ENCODE measurements at regions not wholly inside any gene's neighbourhood (a gene's known extent, or its start where the extent isn't known, plus 50 kb on each side); places are given as distances from the start of the nearest gene placed in this dataset.

DNA sequence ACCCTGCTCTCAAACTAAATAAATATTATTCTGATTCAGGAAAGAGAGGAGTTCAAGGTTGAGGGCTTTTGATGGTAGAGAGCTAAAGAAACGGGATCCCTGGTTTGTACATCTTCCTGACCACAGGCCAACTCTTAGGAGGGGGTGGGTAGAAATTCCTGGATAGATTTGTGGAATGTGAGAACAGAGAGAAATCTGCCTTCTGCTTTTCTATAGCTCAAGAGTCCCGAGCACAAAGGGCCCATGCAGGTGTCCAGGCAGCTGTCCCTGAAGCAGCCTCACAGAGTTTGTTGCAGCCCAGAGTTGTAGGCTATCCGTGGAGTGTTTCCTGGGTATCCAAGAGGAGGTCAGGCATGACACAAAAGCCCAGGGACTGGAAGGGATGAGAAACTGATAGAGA is 198.6 kb downstream of the BCAT1 start:
- peaks cover 4% of the 10 kb centered on the region for H3K27me3 Mint-ChIP-seq
- no peak overlapping the region for H3K4me3 Mint-ChIP-seq
- no peak overlapping the region for H3K27ac Mint-ChIP-seq
- peaks cover 9% of the 10 kb centered on the region for H3K4me1 Mint-ChIP-seq (ENCODE audit: low read depth)
- intact Hi-C loops (cut with micrococcal nuclease): no loop called here
- no peaks in the 10 kb centered on the region for H3K9me3 Mint-ChIP-seq
- POLR2A ChIA-PET: no interaction called here
- no peak for DNase-seq
- CTCF ChIA-PET: interaction anchor here (0.7 kb wide), 1 partner anchor 132 kb away, joined by 3 read pairs; no protein-coding TSS in a partner anchor
- TF ChIP-seq, protein P1, sequence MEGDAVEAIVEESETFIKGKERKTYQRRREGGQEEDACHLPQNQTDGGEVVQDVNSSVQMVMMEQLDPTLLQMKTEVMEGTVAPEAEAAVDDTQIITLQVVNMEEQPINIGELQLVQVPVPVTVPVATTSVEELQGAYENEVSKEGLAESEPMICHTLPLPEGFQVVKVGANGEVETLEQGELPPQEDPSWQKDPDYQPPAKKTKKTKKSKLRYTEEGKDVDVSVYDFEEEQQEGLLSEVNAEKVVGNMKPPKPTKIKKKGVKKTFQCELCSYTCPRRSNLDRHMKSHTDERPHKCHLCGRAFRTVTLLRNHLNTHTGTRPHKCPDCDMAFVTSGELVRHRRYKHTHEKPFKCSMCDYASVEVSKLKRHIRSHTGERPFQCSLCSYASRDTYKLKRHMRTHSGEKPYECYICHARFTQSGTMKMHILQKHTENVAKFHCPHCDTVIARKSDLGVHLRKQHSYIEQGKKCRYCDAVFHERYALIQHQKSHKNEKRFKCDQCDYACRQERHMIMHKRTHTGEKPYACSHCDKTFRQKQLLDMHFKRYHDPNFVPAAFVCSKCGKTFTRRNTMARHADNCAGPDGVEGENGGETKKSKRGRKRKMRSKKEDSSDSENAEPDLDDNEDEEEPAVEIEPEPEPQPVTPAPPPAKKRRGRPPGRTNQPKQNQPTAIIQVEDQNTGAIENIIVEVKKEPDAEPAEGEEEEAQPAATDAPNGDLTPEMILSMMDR (IDR thresholded peaks at IDR 0.05): no peak
- no peak for ATAC-seq
- H3K36me3 Mint-ChIP-seq (ENCODE audit: low read depth): no peaks in the 10 kb centered on the region

DNA sequence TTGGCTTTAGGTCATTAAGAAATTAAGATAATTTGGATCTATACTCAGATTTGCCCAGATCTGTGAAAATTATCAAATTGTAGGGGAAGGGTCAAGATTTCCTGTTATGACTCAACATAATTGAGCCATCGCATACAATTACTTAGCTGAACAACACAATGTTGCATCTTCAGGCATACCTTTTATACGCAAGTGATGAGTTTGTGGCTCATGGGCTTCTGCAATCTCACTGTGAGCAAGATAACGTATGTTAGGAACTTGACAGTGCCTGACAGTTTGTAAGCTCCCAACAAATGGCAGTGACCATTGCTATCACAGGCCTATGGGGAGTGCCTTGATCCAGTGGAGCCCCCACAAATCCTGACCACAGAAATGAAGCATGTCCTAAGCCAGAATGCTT is 199.7 kb downstream of the BCAT1 start:
- POLR2A ChIA-PET: no interaction called here
- CTCF ChIA-PET: no interaction called here
- no peak overlapping the region for H3K4me3 Mint-ChIP-seq
- H3K27me3 Mint-ChIP-seq: peaks cover 2% of the 10 kb centered on the region
- DNase-seq (no peak), ATAC-seq (no peak)
- intact Hi-C loops (cut with micrococcal nuclease): no loop called here
- H3K36me3 Mint-ChIP-seq (ENCODE audit: low read depth): no peaks in the 10 kb centered on the region
- peaks cover 9% of the 10 kb centered on the region for H3K4me1 Mint-ChIP-seq (ENCODE audit: low read depth)
- no peaks in the 10 kb centered on the region for H3K9me3 Mint-ChIP-seq
- TF ChIP-seq, protein P1 (IDR thresholded peaks at IDR 0.05): no peak
- H3K27ac Mint-ChIP-seq: no peak overlapping the region

DNA sequence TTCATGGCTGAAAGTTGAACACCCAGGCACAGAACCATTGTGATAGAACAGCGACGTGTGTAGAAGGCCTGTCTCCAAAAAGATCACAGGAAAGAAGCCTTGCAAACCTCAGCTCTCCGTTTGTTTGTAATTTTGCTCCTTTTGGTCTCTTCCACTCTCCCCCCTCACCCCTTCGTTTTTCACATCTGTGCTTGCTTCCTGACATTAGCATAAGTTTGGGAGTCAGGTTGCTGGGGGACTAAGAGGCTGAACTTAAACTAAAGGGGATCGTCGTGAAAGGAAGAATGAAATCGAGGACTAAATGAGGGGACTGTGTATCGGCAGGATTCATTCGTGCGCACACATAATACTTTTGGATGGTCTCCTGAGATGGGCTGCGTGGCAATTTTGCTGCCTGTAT is 200.6 kb downstream of the BCAT1 start:
- DNase-seq: no peak
- Mint-ChIP-seq H3K4me1 (ENCODE audit: low read depth) (peaks cover 9% of the 10 kb centered on the region), H3K4me3 (no peak overlapping the region), H3K27ac (no peak overlapping the region), H3K36me3 (ENCODE audit: low read depth) (no peaks in the 10 kb centered on the region), H3K27me3 (peaks cover 2% of the 10 kb centered on the region), H3K9me3 (no peaks in the 10 kb centered on the region)
- ChIA-PET POLR2A (no interaction called here), CTCF (interaction anchor here (0.9 kb wide), 1 partner anchor 30 kb away, joined by 3 read pairs; no protein-coding TSS in a partner anchor)
- TF ChIP-seq, protein P1 (IDR thresholded peaks at IDR 0.05): no peak
- intact Hi-C loops (cut with micrococcal nuclease): no loop called here
- no peak for ATAC-seq

DNA sequence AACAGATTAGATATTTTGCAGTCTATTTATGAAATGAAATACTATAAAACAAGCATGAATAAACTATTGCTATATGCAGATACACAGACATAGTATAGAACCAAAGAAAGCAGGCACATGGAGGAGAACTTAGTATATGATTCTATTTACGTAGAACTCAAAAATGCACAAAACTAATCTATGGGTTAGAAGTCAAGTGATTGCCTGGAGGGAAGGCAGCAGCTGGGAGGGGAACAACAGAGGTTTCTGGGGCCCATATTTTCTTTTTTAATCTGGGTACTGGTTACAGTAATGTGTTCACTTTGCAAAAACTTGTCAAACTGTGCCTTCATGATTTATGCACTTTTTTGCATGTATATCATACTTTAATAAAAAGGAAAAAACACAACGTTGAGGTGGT is 202.0 kb downstream of the BCAT1 start:
- ATAC-seq: no peak
- H3K27me3 Mint-ChIP-seq: no peaks in the 10 kb centered on the region
- no peaks in the 10 kb centered on the region for H3K9me3 Mint-ChIP-seq
- H3K27ac Mint-ChIP-seq: no peak overlapping the region
- intact Hi-C loops (cut with micrococcal nuclease): no loop called here
- peaks cover 14% of the 10 kb centered on the region for H3K4me1 Mint-ChIP-seq (ENCODE audit: low read depth)
- no peak overlapping the region for H3K4me3 Mint-ChIP-seq
- TF ChIP-seq, protein P1 (IDR thresholded peaks at IDR 0.05): no peak
- ChIA-PET CTCF (no interaction called here), POLR2A (no interaction called here)
- DNase-seq: no peak
- no peaks in the 10 kb centered on the region for H3K36me3 Mint-ChIP-seq (ENCODE audit: low read depth)

DNA sequence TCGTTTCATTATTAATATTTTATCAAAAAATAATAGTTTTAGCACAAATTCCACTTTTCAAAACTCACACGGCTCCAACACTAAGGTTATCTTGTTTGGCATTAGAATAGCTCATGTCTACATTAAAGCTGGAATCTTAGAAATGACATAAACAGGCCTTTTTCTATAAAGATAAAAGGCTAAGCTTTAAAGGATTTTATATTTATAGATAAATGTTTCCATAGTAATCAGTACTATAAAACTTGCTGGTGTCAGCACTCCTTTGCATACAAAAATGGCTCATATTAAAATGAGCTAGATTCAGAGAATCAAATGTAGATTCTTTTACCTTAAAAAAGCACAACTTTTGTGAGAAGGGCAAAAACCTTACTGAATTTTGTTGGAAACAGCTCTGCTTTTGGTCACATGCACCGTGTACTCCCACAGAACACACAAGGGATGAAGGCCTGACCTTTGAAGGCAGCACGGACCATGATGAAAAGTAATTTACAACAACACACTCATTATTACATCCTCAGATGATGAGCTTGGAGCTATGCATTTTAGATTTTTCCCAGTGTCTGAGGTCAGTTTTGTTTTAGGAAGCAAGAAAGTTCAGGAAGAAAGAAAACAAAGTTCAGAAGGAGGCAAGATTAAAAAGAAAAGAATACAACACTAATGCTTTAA is 202.8 kb downstream of the BCAT1 start:
- POLR2A ChIA-PET: no interaction called here
- no peaks in the 10 kb centered on the region for H3K27me3 Mint-ChIP-seq
- no peaks in the 10 kb centered on the region for H3K9me3 Mint-ChIP-seq
- intact Hi-C loops (cut with micrococcal nuclease): no loop called here
- H3K4me3 Mint-ChIP-seq: no peak overlapping the region
- no peak for DNase-seq
- peaks cover 12% of the 10 kb centered on the region for H3K4me1 Mint-ChIP-seq (ENCODE audit: low read depth)
- TF ChIP-seq, protein P1 (IDR thresholded peaks at IDR 0.05): no peak
- no peak overlapping the region for H3K27ac Mint-ChIP-seq
- no peaks in the 10 kb centered on the region for H3K36me3 Mint-ChIP-seq (ENCODE audit: low read depth)
- no peak for ATAC-seq
- CTCF ChIA-PET: interaction anchor here (1.1 to 1.5 kb wide), 2 partner anchors 19 to 32 kb away, joined by 3 to 4 read pairs; no protein-coding TSS in a partner anchor
